HG03521 (cell line): ENCODE measurements at regions not wholly inside any gene's neighbourhood (a gene's known extent, or its start where the extent isn't known, plus 50 kb on each side); places are given as distances from the start of the nearest gene placed in this dataset.

Source experiments
- ATAC-seq: cut with Tn5 transposase; IDR thresholded peaks from one replicate; pipeline ENCODE4 v1.9.1; 2021; ENCODE audit warnings: mild to moderate bottlenecking, moderate library complexity; ENCODE audit not compliant: unreplicated experiment

- ATAC-seq, result no peak
Observed at GRCh38 chr11:112507281-112507680, 246.6 kb upstream of the PLET1 start.

GRCh38 chr11:112508750-112509149, 248.1 kb upstream of the PLET1 start:
- no peak for ATAC-seq

- no peak for ATAC-seq
Observed at GRCh38 chr11:112509300-112509699, 248.6 kb upstream of the PLET1 start.

- ATAC-seq, result no peak
Observed at GRCh38 chr11:112511271-112511670, 250.6 kb upstream of the PLET1 start.

GRCh38 chr11:112511911-112512310, 251.3 kb upstream of the PLET1 start:
- no peak for ATAC-seq

- no peak for ATAC-seq
Observed at GRCh38 chr11:112513417-112513816, 252.8 kb upstream of the PLET1 start.

GRCh38 chr11:112514011-112514740, 253.5 kb upstream of the PLET1 start:
- ATAC-seq, result no peak

GRCh38 chr11:112516261-112516660, 255.6 kb upstream of the PLET1 start:
- no peak for ATAC-seq

- no peak for ATAC-seq
Observed at GRCh38 chr11:112516755-112517154, 256.1 kb upstream of the PLET1 start.

GRCh38 chr11:112518371-112518770, 257.7 kb upstream of the PLET1 start:
- ATAC-seq, result no peak

- ATAC-seq, result no peak
Observed at GRCh38 chr11:112519751-112520150, 259.1 kb upstream of the PLET1 start.

GRCh38 chr11:112520354-112520753, 259.7 kb upstream of the PLET1 start:
- ATAC-seq, result no peak

- no peak for ATAC-seq
Observed at GRCh38 chr11:112522536-112522935, 261.9 kb upstream of the PLET1 start.

- no peak for ATAC-seq
Observed at GRCh38 chr11:112523031-112523430, 262.4 kb upstream of the PLET1 start.

GRCh38 chr11:112523477-112523876, 262.8 kb upstream of the PLET1 start:
- no peak for ATAC-seq

GRCh38 chr11:112523951-112524350, 263.3 kb upstream of the PLET1 start:
- ATAC-seq, result no peak

- no peak for ATAC-seq
Observed at GRCh38 chr11:112524798-112525197, 264.1 kb upstream of the PLET1 start.

GRCh38 chr11:112525270-112525669, 264.6 kb upstream of the PLET1 start:
- no peak for ATAC-seq

GRCh38 chr11:112525844-112526590, 265.4 kb upstream of the PLET1 start:
- no peak for ATAC-seq

GRCh38 chr11:112526699-112527416, 266.2 kb upstream of the PLET1 start:
- ATAC-seq, result no peak

GRCh38 chr11:112529071-112529470, 268.4 kb upstream of the PLET1 start:
- no peak for ATAC-seq

- no peak for ATAC-seq
Observed at GRCh38 chr11:112532506-112532905, 271.8 kb upstream of the PLET1 start.
